GM21381 (cell line): ENCODE measurements at regions not wholly inside any gene's neighbourhood (a gene's known extent, or its start where the extent isn't known, plus 50 kb on each side); places are given as distances from the start of the nearest gene placed in this dataset.

Source experiments
- ATAC-seq: cut with Tn5 transposase; IDR thresholded peaks from one replicate; pipeline ENCODE4 v1.9.1; 2021; ENCODE audit warnings: mild to moderate bottlenecking, moderate library complexity; ENCODE audit not compliant: unreplicated experiment

- no peak for ATAC-seq
Observed at GRCh38 chr22:48880749-48881148, 946.9 kb downstream of the BRD1 start.

GRCh38 chr22:48876951-48877350 is 950.7 kb downstream of the BRD1 start:
- ATAC-seq = no peak

GRCh38 chr22:48874956-48875355 is 952.7 kb downstream of the BRD1 start:
- ATAC-seq = no peak

- no peak for ATAC-seq
Observed at GRCh38 chr22:48873191-48873520, 954.5 kb downstream of the BRD1 start.

- ATAC-seq = no peak
Observed at GRCh38 chr22:48872271-48873190, 955.1 kb downstream of the BRD1 start.

GRCh38 chr22:48871176-48871840 is 956.4 kb downstream of the BRD1 start:
- no peak for ATAC-seq

- no peak for ATAC-seq
Observed at GRCh38 chr22:48870436-48870835, 957.2 kb downstream of the BRD1 start.

GRCh38 chr22:48869788-48870187 is 957.9 kb downstream of the BRD1 start:
- no peak for ATAC-seq

GRCh38 chr22:48869161-48869560 is 958.5 kb downstream of the BRD1 start:
- no peak for ATAC-seq

GRCh38 chr22:48868554-48868953 is 959.1 kb downstream of the BRD1 start:
- ATAC-seq = no peak

GRCh38 chr22:48867891-48868290 is 959.8 kb downstream of the BRD1 start:
- ATAC-seq = no peak

GRCh38 chr22:48866906-48867681 is 960.6 kb downstream of the BRD1 start:
- no peak for ATAC-seq

GRCh38 chr22:48864748-48865147 is 962.9 kb downstream of the BRD1 start:
- ATAC-seq = no peak

GRCh38 chr22:48863965-48864528 is 963.6 kb downstream of the BRD1 start:
- no peak for ATAC-seq

- ATAC-seq = no peak
Observed at GRCh38 chr22:48860557-48860956, 967.1 kb downstream of the BRD1 start.

- ATAC-seq = no peak
Observed at GRCh38 chr22:48858856-48859255, 968.8 kb downstream of the BRD1 start.

- no peak for ATAC-seq
Observed at GRCh38 chr22:48858121-48858520, 969.6 kb downstream of the BRD1 start.

GRCh38 chr22:48857202-48857805 is 970.4 kb downstream of the BRD1 start:
- no peak for ATAC-seq

GRCh38 chr22:48856308-48856615 is 971.4 kb downstream of the BRD1 start:
- ATAC-seq = no peak

- no peak for ATAC-seq
Observed at GRCh38 chr22:48855593-48856307, 971.9 kb downstream of the BRD1 start.
